Epithelial cell of proximal tubule (primary cell): ENCODE measurements at regions not wholly inside any gene's neighbourhood (a gene's known extent, or its start where the extent isn't known, plus 50 kb on each side); places are given as distances from the start of the nearest gene placed in this dataset.
"Not testable (repeated sequence)": the region's sequence is repeated elsewhere in the genome, so short reads cannot be mapped to it uniquely, and the experiment has no call there.

Experiments used
- DNase-seq: peaks from one replicate; pipeline ENCODE4 v3.0.0-alpha.2; 2011; ENCODE audit warnings: low read depth
- H3K4me3 ChIP-seq: 2 replicates; pipeline ENCODE4 v1.5.1; 2011; ENCODE audit warnings: low read depth, mild to moderate bottlenecking, low read length
- CTCF ChIP-seq: conservative IDR thresholded peaks from 2 replicates; pipeline ENCODE4 v1.5.1; 2012; ENCODE audit warnings: low read depth, mild to moderate bottlenecking, low read length

- TF ChIP-seq CTCF, result no peak
- no peak overlapping the region for H3K4me3 ChIP-seq
- DNase-seq, result no peak
Measured at GRCh38 chr18:55695091-55695490, 107.1 kb upstream of the TCF4 start.

GRCh38 chr18:55694291-55694690, 106.3 kb upstream of the TCF4 start:
- H3K4me3 ChIP-seq, result no peak overlapping the region
- no peak for TF ChIP-seq CTCF
- no peak for DNase-seq

GRCh38 chr18:55688030-55688429, 100.0 kb upstream of the TCF4 start:
- DNase-seq, result no peak

GRCh38 chr18:55687106-55687505, 99.1 kb upstream of the TCF4 start:
- no peak overlapping the region for H3K4me3 ChIP-seq
- no peak for TF ChIP-seq CTCF
- DNase-seq, result no peak

More at GRCh38 chr18:55688030-55688429, 100.0 kb upstream of the TCF4 start:
- H3K4me3 ChIP-seq, result no peak overlapping the region
- TF ChIP-seq CTCF, result no peak

GRCh38 chr18:55685638-55686037, 97.6 kb upstream of the TCF4 start:
- TF ChIP-seq CTCF, result no peak
- H3K4me3 ChIP-seq, result no peak overlapping the region
- DNase-seq, result no peak

- DNase-seq, result no peak
- TF ChIP-seq CTCF, result no peak
- no peak overlapping the region for H3K4me3 ChIP-seq
Measured at GRCh38 chr18:55672574-55673361, 84.8 kb upstream of the TCF4 start.

- no peak for DNase-seq
- TF ChIP-seq CTCF, result no peak
- no peak overlapping the region for H3K4me3 ChIP-seq
Measured at GRCh38 chr18:55665506-55665905, 77.5 kb upstream of the TCF4 start.

- not testable (repeated sequence) for H3K4me3 ChIP-seq, DNase-seq
Measured at GRCh38 chr18:55664758-55665400, 76.9 kb upstream of the TCF4 start.
